ENCODE measurements at regions not wholly inside any gene's neighbourhood (a gene's known extent, or its start where the extent isn't known, plus 50 kb on each side); places are given as distances from the start of the nearest gene placed in this dataset.

DNA sequence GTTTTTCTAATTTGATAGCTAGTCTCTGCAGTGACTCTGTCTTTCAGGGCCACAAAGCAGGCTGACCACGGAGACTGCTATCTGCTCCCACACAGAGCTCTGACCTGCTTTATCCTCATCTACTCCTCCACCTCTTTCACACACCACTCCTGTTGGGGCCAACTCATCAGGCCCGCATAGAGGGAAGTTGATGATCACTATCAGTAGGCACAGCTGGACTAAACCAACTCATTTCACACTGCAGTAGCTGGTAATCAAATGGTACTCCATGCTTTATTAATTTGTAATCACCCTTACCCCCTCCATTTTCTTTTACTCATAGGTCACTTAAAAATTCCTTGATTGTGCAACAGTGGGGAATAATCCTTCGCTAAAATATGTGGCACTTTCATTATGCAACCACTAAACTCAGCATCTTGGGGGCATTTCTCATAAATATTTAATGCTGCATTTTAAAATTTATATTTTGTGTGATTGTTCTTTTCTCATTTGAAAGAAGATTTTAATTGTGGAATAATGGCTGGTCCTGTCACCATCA lies 249.8 kb upstream of the GCFC2 start:
- TF ChIP-seq, protein P1, sequence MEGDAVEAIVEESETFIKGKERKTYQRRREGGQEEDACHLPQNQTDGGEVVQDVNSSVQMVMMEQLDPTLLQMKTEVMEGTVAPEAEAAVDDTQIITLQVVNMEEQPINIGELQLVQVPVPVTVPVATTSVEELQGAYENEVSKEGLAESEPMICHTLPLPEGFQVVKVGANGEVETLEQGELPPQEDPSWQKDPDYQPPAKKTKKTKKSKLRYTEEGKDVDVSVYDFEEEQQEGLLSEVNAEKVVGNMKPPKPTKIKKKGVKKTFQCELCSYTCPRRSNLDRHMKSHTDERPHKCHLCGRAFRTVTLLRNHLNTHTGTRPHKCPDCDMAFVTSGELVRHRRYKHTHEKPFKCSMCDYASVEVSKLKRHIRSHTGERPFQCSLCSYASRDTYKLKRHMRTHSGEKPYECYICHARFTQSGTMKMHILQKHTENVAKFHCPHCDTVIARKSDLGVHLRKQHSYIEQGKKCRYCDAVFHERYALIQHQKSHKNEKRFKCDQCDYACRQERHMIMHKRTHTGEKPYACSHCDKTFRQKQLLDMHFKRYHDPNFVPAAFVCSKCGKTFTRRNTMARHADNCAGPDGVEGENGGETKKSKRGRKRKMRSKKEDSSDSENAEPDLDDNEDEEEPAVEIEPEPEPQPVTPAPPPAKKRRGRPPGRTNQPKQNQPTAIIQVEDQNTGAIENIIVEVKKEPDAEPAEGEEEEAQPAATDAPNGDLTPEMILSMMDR (IDR thresholded peaks at IDR 0.05; ENCODE audit: low read depth, low read length, poor library complexity, severe bottlenecking) = no peak
- TF ChIP-seq EZH2phosphoT487 (IDR thresholded peaks at IDR 0.05; ENCODE audit: borderline replicate concordance, low read length) = no peak
